SK-N-MC (cell line): ENCODE measurements at regions not wholly inside any gene's neighbourhood (a gene's known extent, or its start where the extent isn't known, plus 50 kb on each side); places are given as distances from the start of the nearest gene placed in this dataset.
A peak's percentile ranks its signal among the peaks of the same experiment; 100 is the strongest.

Source experiments
- EZH2 ChIP-seq: fragments of 200-600 bp; sonication (generic); IDR thresholded peaks from one replicate; pipeline ENCODE4 v1.6.1; 2017; ENCODE audit warnings: antibody characterized with exemption
- POLR2AphosphoS5 ChIP-seq: IDR thresholded peaks from 2 replicates; pipeline ENCODE4 v1.6.1; 2012; ENCODE audit warnings: mild to moderate bottlenecking, low read depth, low read length, borderline replicate concordance

DNA sequence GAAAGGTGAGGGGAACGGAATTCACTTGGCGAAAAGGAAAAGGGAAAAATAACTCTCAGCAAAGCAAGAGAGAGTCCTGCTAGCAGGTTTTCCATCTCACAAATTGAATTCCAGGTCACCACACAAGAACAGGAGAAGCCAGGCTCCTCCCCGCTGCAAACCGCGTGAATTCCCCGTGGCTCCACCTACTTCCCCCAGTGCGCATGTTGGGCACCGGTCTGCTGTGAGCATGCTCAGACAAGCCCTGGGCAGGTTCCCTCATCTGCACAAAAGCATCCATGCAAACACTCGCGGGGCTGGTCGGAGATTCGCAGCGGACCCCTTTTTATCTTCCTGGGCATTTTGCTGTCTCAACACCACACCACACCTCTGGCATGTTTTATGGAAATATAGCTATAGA, 58.5 kb upstream of the S1PR3 start:
- TF ChIP-seq POLR2AphosphoS5 (peak; percentile 40; the same call in 1 of the 2 replicates), EZH2 (no peak)
